Heart left ventricle (tissue), 13 donors: ENCODE measurements at regions not wholly inside any gene's neighbourhood (a gene's known extent, or its start where the extent isn't known, plus 50 kb on each side); places are given as distances from the start of the nearest gene placed in this dataset.

ENCODE experiments used
- CTCF ChIP-seq, 12 donors: fragments of 200-600 bp; sonication (generic) in 4 of 12; IDR thresholded peaks; one replicate each; pipeline versions ENCODE4 v1.5.0 to v1.8.0; 2018 to 2022; ENCODE audit warnings: antibody characterized with exemption in 12 of 12, mild to moderate bottlenecking in 5 of 12
- POLR2A ChIP-seq, 2 donors: fragments of 450-650 bp; IDR thresholded peaks; one replicate each; pipeline ENCODE4 v1.6.1; 2017; ENCODE audit warnings: antibody characterized with exemption in 2 of 2, mild to moderate bottlenecking in 2 of 2, moderate library complexity in 2 of 2
- donor health status: ischemic (EF 13 %, LVEDD 7.1; RV severe dilation, severe dysfunction).
- donor health status: DM: no; HTN: yes; CAD: no.
- donor health status: DM: no; HTN: no; CAD: no.
- donor health status: ischemic (EF 25% LVEDD 6.9; RV normal size, moderate dysfunction).
- donor health status: ischemic (EF 25% LVEDD 5.7; RV mildly dilated, moderate dysfunction).
- donor health status: ischemic (EF 35%, LVEDD 5.7; RV mildly dilated, moderate dysfunction).
- donor health status: nonischemic (EF 11% LVEDD 7.7; RV severe dilation, severe dysfunction).
- donor health status: DM: yes; HTN: yes; CAD: no.
- donor health status: PGD.
- donor health status: ischemic (EF 29% LVEDD 5.4; RV normal size, mild dysfunction).
- donor health status: nonischemic (EF 23%, LVEDD 6.1; RV moderate dilation, normal function).

DNA sequence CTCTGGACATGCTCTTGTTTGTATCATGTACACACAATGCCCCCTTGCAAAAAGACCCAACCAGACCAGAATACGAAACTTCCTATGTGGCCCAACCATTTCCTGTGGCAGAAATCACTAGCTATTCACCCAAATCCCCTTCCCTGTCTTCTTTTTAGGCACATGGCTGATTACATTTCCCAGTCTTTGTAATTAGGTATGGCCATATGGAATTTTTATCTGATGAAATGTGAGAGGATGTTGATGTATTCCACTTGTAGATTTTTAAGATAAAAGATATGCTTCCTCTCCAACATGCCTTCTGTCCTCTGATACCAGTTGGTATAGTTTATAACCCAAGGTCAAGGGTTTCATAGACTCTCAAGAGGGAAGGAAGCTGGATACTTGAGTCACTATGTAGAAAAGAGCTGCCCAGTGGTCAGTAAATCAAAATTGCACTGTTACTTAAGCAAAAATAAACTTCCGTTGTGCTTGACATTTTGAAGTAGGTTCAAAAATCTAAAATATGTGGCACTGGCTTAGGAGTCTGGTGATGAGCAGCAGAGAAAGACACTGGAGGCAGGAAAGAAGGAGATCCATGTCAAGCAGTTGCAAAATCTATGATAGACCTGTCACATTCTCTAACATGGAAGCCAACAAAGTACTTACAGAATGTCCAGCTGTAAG, 297.4 kb downstream of the SMAD2 start:
- TF ChIP-seq CTCF (IDR thresholded peaks at IDR 0.05) (no peak), POLR2A (IDR thresholded peaks at IDR 0.05) (no peak)
